Tibial nerve (tissue), 4 donors: ENCODE measurements at regions not wholly inside any gene's neighbourhood (a gene's known extent, or its start where the extent isn't known, plus 50 kb on each side); places are given as distances from the start of the nearest gene placed in this dataset.
A peak's percentile ranks its signal among the peaks of the same experiment; 100 is the strongest.
"Not testable (repeated sequence)": the region's sequence is repeated elsewhere in the genome, so short reads cannot be mapped to it uniquely, and the experiment has no call there.

Source experiments
- DNase-seq, 2 donors: peaks; one replicate each; pipeline ENCODE4 v3.0.0-alpha.2; 2019; ENCODE audit warnings: low spot score in 2 of 2
- H3K27ac ChIP-seq, 4 donors: fragments of 200-600 bp; sonication (generic) in 3 of 4; one replicate each; pipeline ENCODE4 v1.5.1; 2017 to 2019; ENCODE audit warnings: mild to moderate bottlenecking in 1 of 4
- H3K27me3 ChIP-seq, 2 donors: fragments of 200-600 bp; sonication (generic) in 1 of 2; one replicate each; pipeline versions ENCODE4 v1.5.1 to v1.6.0; 2017 to 2019
- H3K36me3 ChIP-seq, 3 donors: fragments of 200-600 bp; sonication (generic); one replicate each; pipeline ENCODE4 v1.5.1; 2018 to 2019
- H3K4me1 ChIP-seq, 4 donors: fragments of 200-600 bp; sonication (generic) in 3 of 4; one replicate each; pipeline ENCODE4 v1.5.1; 2017 to 2019
- H3K4me3 ChIP-seq, 4 donors: fragments of 200-600 bp; sonication (generic) in 3 of 4; one replicate each; pipeline ENCODE4 v1.5.1; 2017 to 2019; ENCODE audit warnings: mild to moderate bottlenecking in 1 of 4, moderate library complexity in 1 of 4
- H3K9me3 ChIP-seq, 4 donors: fragments of 200-600 bp; sonication (generic) in 3 of 4; one replicate each; pipeline ENCODE4 v1.5.1; 2017 to 2019
- CTCF ChIP-seq, 5 experiments: fragments of 200-600 bp in 3 of 5; fragments of 450-650 bp in 2 of 5; sonication (generic) in 3 of 5; IDR thresholded peaks; one replicate each; pipeline ENCODE4 v1.5.1; 2016 to 2019; ENCODE audit warnings: antibody characterized with exemption in 5 of 5, mild to moderate bottlenecking in 3 of 5, moderate library complexity in 2 of 5
- EP300 ChIP-seq, 2 donors: sonication (generic); formaldehyde crosslinking; IDR thresholded peaks; one replicate each; pipeline ENCODE4 v1.6.1; 2017; ENCODE audit warnings: antibody characterized with exemption in 2 of 2, mild to moderate bottlenecking in 1 of 2
- POLR2A ChIP-seq, 2 donors: fragments of 450-650 bp; IDR thresholded peaks; one replicate each; pipeline ENCODE4 v1.6.1; 2017; ENCODE audit warnings: antibody characterized with exemption in 2 of 2, mild to moderate bottlenecking in 2 of 2, moderate library complexity in 2 of 2
- WGBS, 2 donors: methylation state at CpG; one replicate each; pipeline ENCODE4 v1.1.5; 2018; 5-methylcytosine and 5-hydroxymethylcytosine counted together

DNA sequence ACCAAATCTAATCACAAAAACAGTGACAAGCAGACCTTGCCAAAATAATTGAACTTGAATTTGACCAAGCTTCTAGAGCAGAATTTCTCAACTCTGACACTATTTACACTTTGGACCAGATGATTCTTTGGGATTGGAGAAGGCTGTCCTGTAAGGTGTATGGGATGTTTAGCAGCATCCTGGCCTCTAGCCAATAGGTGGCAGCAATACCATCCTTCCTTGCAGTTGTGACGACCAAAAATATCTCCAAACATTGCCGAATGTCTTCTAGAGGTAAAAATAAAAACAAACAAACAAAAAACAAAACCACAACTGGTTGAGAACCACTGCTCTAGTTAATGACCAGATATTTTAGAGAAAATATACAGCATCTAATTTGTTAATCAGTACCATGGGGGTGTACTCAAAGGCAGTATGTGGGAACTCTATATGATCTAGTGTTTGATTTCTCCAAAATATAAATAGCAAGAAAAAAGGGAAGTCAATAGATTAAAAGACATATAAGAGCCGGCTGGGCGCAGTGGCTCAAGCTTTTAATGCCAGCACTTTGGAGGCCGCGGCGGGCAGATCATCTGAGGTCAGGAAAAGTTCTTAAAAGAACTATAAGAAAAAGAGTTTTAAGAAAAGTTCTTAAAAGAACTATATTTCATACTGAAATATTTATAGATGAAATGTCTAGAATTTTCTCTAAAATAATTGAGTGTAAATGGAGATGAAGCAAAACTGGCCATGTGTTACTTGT, 60.9 kb upstream of the ZNF527 start:
- H3K4me3 ChIP-seq, result no peak overlapping the region
- no peak for DNase-seq
- no peaks in the 10 kb centered on the region for H3K36me3 ChIP-seq
- WGBS, 2 donors, result 65 to 66% methylated on average over 7 of the region's 7 CpGs
- no peak overlapping the region for H3K27ac ChIP-seq
- TF ChIP-seq EP300 (IDR thresholded peaks at IDR 0.05), result no peak
- peaks cover 0 to 10% (median 0%) of the 10 kb centered on the region in 4 donors for H3K4me1 ChIP-seq
- H3K27me3 ChIP-seq, result no peaks in the 10 kb centered on the region
- H3K9me3 ChIP-seq, result peaks cover 0 to 20% (median 0%) of the 10 kb centered on the region in 4 donors

DNA sequence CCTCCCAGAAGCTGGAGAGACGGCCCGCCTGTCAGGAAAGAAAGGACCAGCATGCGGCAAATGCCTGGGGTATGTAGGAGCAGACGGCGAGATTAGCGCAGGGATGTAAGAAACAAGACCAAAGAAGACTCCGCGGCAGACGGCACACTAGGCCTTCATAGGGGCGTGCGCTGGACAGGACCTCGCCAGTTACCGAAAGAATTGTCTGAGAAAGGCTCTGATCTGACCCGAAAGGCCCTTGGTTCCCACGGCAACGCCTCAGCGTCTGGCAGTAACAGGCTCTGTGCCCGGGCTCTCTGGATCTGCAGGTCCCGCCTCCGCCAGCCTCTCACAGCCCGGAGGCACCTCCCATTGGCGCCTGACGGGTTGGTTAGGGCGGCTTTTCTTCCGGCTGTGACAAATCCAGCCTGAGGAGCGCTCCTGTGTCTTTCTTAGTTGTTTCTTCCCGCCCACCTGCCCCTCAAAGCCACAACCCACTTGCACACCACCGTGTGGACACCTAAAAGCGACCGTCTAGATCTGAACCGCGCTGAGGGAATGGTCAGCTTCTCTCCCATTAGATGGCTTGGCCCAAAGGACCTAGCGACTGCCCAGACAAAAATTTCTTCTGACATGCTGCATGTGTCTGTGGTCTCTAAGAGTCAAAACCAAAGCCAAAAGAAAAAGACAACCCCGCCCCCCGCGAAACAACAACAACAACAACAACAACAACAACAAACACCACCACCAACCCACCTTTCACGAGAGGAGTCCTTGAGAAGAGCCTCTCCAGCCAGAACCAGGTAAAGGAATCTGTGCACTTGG, 58.2 kb upstream of the ZNF527 start:
- 4% methylated on average over 30 to 34 of the region's 37 CpGs for WGBS, 2 donors
- not testable (repeated sequence) for DNase-seq, H3K36me3 ChIP-seq, H3K27me3 ChIP-seq
- H3K4me3 ChIP-seq, result peak overlapping the region in 3 of 4 donors; percentile 18 to 43 (median 40)
- peaks cover 0 to 20% (median 0%) of the 10 kb centered on the region in 4 donors for H3K9me3 ChIP-seq
- peaks cover 0 to 15% (median 0%) of the 10 kb centered on the region in 4 donors for H3K4me1 ChIP-seq
- H3K27ac ChIP-seq, result peak overlapping the region in 3 of 4 donors; percentile 37 to 86 (median 71)

DNA sequence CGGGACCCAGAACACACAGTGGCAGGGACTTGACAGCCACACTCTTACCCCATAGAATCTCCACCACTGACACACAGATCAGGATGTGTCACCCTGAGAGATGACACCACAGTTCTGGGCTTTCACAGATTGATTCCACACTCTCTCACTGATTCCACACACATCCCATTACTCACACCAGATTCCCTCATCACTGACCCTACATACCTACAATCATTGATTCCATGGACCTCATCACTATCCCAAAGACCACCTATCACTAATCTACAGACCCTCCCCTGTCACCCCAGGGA, 57.6 kb upstream of the ZNF527 start:
- H3K4me1 ChIP-seq, result peaks cover 0 to 17% (median under 1%) of the 10 kb centered on the region in 4 donors
- no peaks in the 10 kb centered on the region for H3K36me3 ChIP-seq
- no peak overlapping the region for H3K4me3 ChIP-seq
- H3K27ac ChIP-seq, result peak overlapping the region in 2 of 4 donors; percentile 71 to 86
- WGBS, 2 donors, result 82 to 100% methylated on average over 1 of the region's 1 CpG
- H3K27me3 ChIP-seq, result no peaks in the 10 kb centered on the region
- TF ChIP-seq POLR2A (IDR thresholded peaks at IDR 0.05) (no peak), CTCF (IDR thresholded peaks at IDR 0.05) (no peak), EP300 (IDR thresholded peaks at IDR 0.05) (no peak)
- DNase-seq, result no peak
- H3K9me3 ChIP-seq, result peaks cover 0 to 20% (median 0%) of the 10 kb centered on the region in 4 donors

DNA sequence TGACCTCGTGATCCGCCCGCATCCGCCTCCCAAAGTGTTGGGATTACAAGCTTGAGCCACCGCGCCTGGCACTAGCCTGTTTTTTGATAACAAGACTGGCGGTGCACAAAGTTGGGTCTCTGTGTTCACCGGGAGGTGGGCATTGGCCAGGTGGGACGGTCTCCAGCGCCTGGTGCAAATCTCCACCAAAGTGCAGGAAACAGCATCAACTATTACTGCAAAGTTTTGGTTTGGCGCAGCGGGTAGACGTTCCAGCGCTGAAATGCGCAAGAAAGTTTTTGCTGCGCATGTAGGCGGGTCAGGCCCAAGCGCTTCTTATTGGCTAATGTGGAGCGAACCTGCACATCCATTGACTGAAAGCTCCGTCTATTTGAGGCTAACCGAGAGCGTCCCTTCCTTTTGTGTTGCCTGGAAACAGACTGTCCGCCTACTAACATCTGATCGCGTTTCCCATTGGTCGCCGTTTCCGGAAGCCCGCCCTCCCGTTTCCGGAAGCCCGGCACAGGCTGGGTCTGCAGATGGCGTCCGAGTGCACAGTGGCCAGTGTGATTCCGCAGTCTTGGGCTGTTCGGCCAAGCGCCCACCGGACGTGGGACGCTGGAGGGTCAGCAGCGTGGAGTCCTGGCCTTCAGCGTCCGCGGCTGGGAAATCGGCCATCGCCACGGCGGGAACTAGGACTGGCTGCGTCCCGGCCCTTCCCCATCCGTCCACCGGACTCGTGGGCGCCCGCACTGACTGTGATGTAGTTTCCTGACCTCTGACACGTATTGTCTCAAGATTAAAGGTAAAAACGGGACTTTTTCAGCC, 53.3 kb upstream of the ZNF527 start:
- 0 to 1% methylated on average over 34 to 55 of the region's 57 CpGs for WGBS, 2 donors
- DNase-seq, result peak; percentile 92 to 98
- Histone ChIP-seq H3K9me3 (peaks cover 0 to 20% (median 0%) of the 10 kb centered on the region in 4 donors), H3K27me3 (no peaks in the 10 kb centered on the region), H3K4me3 (peak overlapping the region; percentile 70 to 95 (median 76)), H3K27ac (peak overlapping the region; percentile 80 to 92 (median 86)), H3K4me1 (peaks cover 0 to 37% (median 11%) of the 10 kb centered on the region in 4 donors), H3K36me3 (peaks cover 0 to 14% (median 0%) of the 10 kb centered on the region in 3 donors)
- TF ChIP-seq CTCF (IDR thresholded peaks at IDR 0.05), result peak in 4 of 5 experiments; percentile 16 to 53 (median 29)
- peak; percentile 24 to 86 for TF ChIP-seq POLR2A (IDR thresholded peaks at IDR 0.05)
- peak; percentile 59 to 92 for TF ChIP-seq EP300 (IDR thresholded peaks at IDR 0.05)

DNA sequence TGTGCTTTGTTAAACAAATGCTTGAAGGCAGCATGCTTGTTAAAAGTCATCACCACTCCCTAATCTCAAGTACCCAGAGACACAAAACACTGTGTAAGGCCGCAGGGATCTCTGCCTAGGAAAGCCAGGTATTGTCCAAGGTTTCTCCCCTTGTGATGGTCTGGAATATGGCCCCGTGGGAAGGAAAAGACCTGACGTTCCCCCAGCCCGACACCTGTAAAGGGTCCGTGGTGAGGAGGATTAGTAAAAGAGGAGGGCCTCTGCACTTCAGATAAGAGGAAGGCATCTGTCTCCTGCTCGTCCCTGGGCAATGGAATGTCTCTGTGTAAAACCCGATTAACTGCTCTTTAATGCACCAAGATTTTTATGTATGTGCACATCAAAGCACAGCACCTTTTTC, 49.9 kb upstream of the ZNF527 start:
- H3K27me3 ChIP-seq, DNase-seq, H3K9me3 ChIP-seq, H3K27ac ChIP-seq, H3K4me3 ChIP-seq: not testable (repeated sequence)
- H3K4me1 ChIP-seq, result peaks cover 0 to 33% (median 11%) of the 10 kb centered on the region in 4 donors
- H3K36me3 ChIP-seq, result peaks cover 0 to 46% (median 7%) of the 10 kb centered on the region in 3 donors
- 49 to 64% methylated on average over 7 of the region's 7 CpGs for WGBS, 2 donors
